ENCODE measurements at regions not wholly inside any gene's neighbourhood (a gene's known extent, or its start where the extent isn't known, plus 50 kb on each side); places are given as distances from the start of the nearest gene placed in this dataset.

- DNase-seq (ENCODE audit: low spot score) = no peak
- H3K4me1 ChIP-seq (ENCODE audit: insufficient read depth) = peaks cover 12% of the 10 kb centered on the region
- Mint-ChIP-seq H3K27me3 (ENCODE audit: insufficient read depth, low read depth, poor library complexity) (no peaks in the 10 kb centered on the region), H3K9me3 (no peaks in the 10 kb centered on the region), H3K27ac (no peak overlapping the region), H3K4me3 (no peak overlapping the region), H3K4me1 (peaks cover 9% of the 10 kb centered on the region), H3K36me3 (ENCODE audit: low read depth) (no peaks in the 10 kb centered on the region)
- H3K27me3 ChIP-seq (ENCODE audit: insufficient read depth) = no peaks in the 10 kb centered on the region
- H3K79me2 ChIP-seq (replicated peaks; ENCODE audit: insufficient read depth) = no peaks in the 10 kb centered on the region
- no peak overlapping the region for H3K27ac ChIP-seq (ENCODE audit: low read depth)
- no peak overlapping the region for H2AFZ ChIP-seq
- no peak for TF ChIP-seq STAT1 (IDR thresholded peaks at IDR 0.05; ENCODE audit: unreplicated experiment)
- no peak for TF ChIP-seq EZH2 (IDR thresholded peaks at IDR 0.05; ENCODE audit: low read depth, unreplicated experiment)
- TF ChIP-seq CREB1 (CRISPR knock-in tag; IDR thresholded peaks at IDR 0.05; ENCODE audit: low read depth) = no peak
- TF ChIP-seq ZNF331 (CRISPR knock-in tag; IDR thresholded peaks at IDR 0.05; ENCODE audit: low read depth) = no peak
- no peak for TF ChIP-seq JUNB (IDR thresholded peaks at IDR 0.05; ENCODE audit: unreplicated experiment)
- H3K9me2 ChIP-seq (ENCODE audit: insufficient read depth) = peaks cover 13% of the 10 kb centered on the region; the same call in 1 of the 2 replicates
- no peak overlapping the region for H3K4me3 ChIP-seq
- ATAC-seq = no peak
- H3K4me2 ChIP-seq = no peak overlapping the region
- H3K36me3 ChIP-seq (ENCODE audit: insufficient read depth) = no peaks in the 10 kb centered on the region
- H4K20me1 ChIP-seq (replicated peaks; ENCODE audit: insufficient read depth) = no peaks in the 10 kb centered on the region
- H3F3A ChIP-seq (replicated peaks; ENCODE audit: low read depth) = no peaks in the 10 kb centered on the region
Observed at GRCh38 chr4:57309658-57310057, 199.5 kb upstream of the IGFBP7 start.

GRCh38 chr4:57308301-57308700 lies 198.1 kb upstream of the IGFBP7 start:
- Histone ChIP-seq H3K4me3 (no peak overlapping the region), H3K4me2 (no peak overlapping the region), H3K27ac (ENCODE audit: low read depth) (no peak overlapping the region), H3K79me2 (replicated peaks; ENCODE audit: insufficient read depth) (no peaks in the 10 kb centered on the region), H3K9me2 (ENCODE audit: insufficient read depth) (0 out of 2 replicates have a peak, but pooled peaks cover 13% of the 10 kb centered on the region), H4K20me1 (replicated peaks; ENCODE audit: insufficient read depth) (no peaks in the 10 kb centered on the region), H3F3A (replicated peaks; ENCODE audit: low read depth) (no peaks in the 10 kb centered on the region), H3K4me1 (ENCODE audit: insufficient read depth) (peaks cover 5% of the 10 kb centered on the region), H3K27me3 (ENCODE audit: insufficient read depth) (no peaks in the 10 kb centered on the region), H2AFZ (no peak overlapping the region), H3K36me3 (ENCODE audit: insufficient read depth) (no peaks in the 10 kb centered on the region)
- Mint-ChIP-seq H3K27ac (no peak overlapping the region), H3K4me1 (peaks cover 3% of the 10 kb centered on the region; the same call in 2 of the 3 replicates), H3K4me3 (no peak overlapping the region), H3K27me3 (ENCODE audit: insufficient read depth, low read depth, poor library complexity) (no peaks in the 10 kb centered on the region), H3K36me3 (ENCODE audit: low read depth) (no peaks in the 10 kb centered on the region), H3K9me3 (peaks cover 3% of the 10 kb centered on the region; the same call in 2 of the 3 replicates)
- ATAC-seq (no peak), DNase-seq (ENCODE audit: low spot score) (no peak)
- TF ChIP-seq REST (IDR thresholded peaks at IDR 0.05; ENCODE audit: unreplicated experiment) (no peak), NANOG (IDR thresholded peaks at IDR 0.05; ENCODE audit: borderline replicate concordance) (no peak), POLR2AphosphoS5 (IDR thresholded peaks at IDR 0.05; ENCODE audit: low read depth) (no peak), ZNF331 (CRISPR knock-in tag; IDR thresholded peaks at IDR 0.05; ENCODE audit: low read depth) (no peak), ETS1 (IDR thresholded peaks at IDR 0.05) (no peak), CTCF (conservative IDR thresholded peaks at IDR 0.05; ENCODE audit: low read depth in 2 of 2) (no peak), ZNF114 (CRISPR knock-in tag; IDR thresholded peaks at IDR 0.05) (no peak), CREB1 (CRISPR knock-in tag; IDR thresholded peaks at IDR 0.05; ENCODE audit: low read depth) (no peak), STAT1 (IDR thresholded peaks at IDR 0.05; ENCODE audit: unreplicated experiment) (no peak)

Measured in GM23338 (cell line).